Breast epithelium (tissue), 3 donors: ENCODE measurements at regions not wholly inside any gene's neighbourhood (a gene's known extent, or its start where the extent isn't known, plus 50 kb on each side); places are given as distances from the start of the nearest gene placed in this dataset.

Experiments used
- POLR2A ChIP-seq: fragments of 450-650 bp; IDR thresholded peaks from one replicate; pipeline ENCODE4 v1.6.1; 2016; ENCODE audit warnings: antibody characterized with exemption, mild to moderate bottlenecking, moderate library complexity
- POLR2AphosphoS5 ChIP-seq, 3 donors: sonication (generic); formaldehyde crosslinking; IDR thresholded peaks; one replicate each; pipeline ENCODE4 v1.6.1; 2017; ENCODE audit warnings: antibody characterized with exemption in 3 of 3
- TF ChIP-seq, protein P1 (sequence below), 3 donors: fragments of 450-650 bp; IDR thresholded peaks; one replicate each; pipeline ENCODE4 v1.5.1; 2016 to 2017; ENCODE audit warnings: antibody characterized with exemption in 3 of 3, mild to moderate bottlenecking in 3 of 3, moderate library complexity in 3 of 3

GRCh38 chr2:224210286-224211180, 171.4 kb upstream of the SERPINE2 start:
- no peak for TF ChIP-seq POLR2A
- TF ChIP-seq, protein P1, sequence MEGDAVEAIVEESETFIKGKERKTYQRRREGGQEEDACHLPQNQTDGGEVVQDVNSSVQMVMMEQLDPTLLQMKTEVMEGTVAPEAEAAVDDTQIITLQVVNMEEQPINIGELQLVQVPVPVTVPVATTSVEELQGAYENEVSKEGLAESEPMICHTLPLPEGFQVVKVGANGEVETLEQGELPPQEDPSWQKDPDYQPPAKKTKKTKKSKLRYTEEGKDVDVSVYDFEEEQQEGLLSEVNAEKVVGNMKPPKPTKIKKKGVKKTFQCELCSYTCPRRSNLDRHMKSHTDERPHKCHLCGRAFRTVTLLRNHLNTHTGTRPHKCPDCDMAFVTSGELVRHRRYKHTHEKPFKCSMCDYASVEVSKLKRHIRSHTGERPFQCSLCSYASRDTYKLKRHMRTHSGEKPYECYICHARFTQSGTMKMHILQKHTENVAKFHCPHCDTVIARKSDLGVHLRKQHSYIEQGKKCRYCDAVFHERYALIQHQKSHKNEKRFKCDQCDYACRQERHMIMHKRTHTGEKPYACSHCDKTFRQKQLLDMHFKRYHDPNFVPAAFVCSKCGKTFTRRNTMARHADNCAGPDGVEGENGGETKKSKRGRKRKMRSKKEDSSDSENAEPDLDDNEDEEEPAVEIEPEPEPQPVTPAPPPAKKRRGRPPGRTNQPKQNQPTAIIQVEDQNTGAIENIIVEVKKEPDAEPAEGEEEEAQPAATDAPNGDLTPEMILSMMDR (IDR thresholded peaks at IDR 0.05), result no peak
- no peak for TF ChIP-seq POLR2AphosphoS5 (IDR thresholded peaks at IDR 0.05)
